ENCODE measurements at regions not wholly inside any gene's neighbourhood (a gene's known extent, or its start where the extent isn't known, plus 50 kb on each side); places are given as distances from the start of the nearest gene placed in this dataset.

DNA sequence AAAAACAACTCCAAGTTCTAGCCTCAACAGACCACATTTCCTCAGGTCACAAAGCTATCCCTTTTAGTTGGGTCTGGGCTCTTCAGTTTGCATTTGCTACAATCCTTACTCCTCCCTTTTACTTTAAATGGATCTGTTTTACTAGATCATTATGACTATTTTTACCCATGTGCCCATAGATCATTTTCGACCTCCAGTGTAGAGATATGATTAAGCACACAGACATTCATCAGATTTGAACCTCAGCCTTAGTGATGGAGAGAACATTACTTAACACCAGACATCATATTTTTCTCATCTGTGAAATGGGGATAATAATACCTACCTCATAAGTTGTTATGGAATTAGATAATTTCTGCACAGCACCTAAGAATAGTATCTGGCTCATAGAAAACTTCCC, 141.9 kb downstream of the NPR3 start:
- no peak overlapping the region for H3K9ac ChIP-seq (ENCODE audit: low read length)

DNA sequence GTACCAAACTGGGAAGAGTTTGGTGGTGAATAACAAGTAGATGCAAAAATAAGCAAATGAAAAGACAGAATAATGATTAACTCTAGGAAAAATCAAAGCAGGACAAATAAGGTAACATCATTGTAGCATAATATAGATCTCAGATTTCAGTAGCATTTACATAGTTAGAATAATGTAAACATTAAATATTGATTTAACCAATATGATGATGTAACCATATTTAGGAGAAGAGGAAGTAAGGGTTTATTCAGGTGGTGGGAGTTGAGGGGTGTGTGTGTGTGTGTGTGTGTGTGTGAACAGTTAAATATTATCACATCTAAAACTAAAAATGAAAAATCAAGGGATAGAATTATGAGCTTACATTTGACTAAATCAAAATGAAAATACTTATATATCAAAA, 143.4 kb downstream of the NPR3 start:
- H3K9ac ChIP-seq (ENCODE audit: low read length) = no peak overlapping the region
- H3K27me3 ChIP-seq (ENCODE audit: low read depth, low read length) = no peaks in the 10 kb centered on the region
- no peak overlapping the region for H3K4me3 ChIP-seq (ENCODE audit: low read length)
- TF ChIP-seq EZH2phosphoT487 (IDR thresholded peaks at IDR 0.05; ENCODE audit: low read depth) = no peak
- TF ChIP-seq, protein P1, sequence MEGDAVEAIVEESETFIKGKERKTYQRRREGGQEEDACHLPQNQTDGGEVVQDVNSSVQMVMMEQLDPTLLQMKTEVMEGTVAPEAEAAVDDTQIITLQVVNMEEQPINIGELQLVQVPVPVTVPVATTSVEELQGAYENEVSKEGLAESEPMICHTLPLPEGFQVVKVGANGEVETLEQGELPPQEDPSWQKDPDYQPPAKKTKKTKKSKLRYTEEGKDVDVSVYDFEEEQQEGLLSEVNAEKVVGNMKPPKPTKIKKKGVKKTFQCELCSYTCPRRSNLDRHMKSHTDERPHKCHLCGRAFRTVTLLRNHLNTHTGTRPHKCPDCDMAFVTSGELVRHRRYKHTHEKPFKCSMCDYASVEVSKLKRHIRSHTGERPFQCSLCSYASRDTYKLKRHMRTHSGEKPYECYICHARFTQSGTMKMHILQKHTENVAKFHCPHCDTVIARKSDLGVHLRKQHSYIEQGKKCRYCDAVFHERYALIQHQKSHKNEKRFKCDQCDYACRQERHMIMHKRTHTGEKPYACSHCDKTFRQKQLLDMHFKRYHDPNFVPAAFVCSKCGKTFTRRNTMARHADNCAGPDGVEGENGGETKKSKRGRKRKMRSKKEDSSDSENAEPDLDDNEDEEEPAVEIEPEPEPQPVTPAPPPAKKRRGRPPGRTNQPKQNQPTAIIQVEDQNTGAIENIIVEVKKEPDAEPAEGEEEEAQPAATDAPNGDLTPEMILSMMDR (IDR thresholded peaks at IDR 0.05; ENCODE audit: low read depth, low read length) = no peak
- H3K4me1 ChIP-seq (ENCODE audit: low read length) = no peaks in the 10 kb centered on the region
- H2AFZ ChIP-seq (ENCODE audit: low read depth, low read length) = no peak overlapping the region
- H3K4me2 ChIP-seq (ENCODE audit: low read length) = no peak overlapping the region
- no peaks in the 10 kb centered on the region for H4K20me1 ChIP-seq (ENCODE audit: insufficient read depth, low read length)
- H3K79me2 ChIP-seq (ENCODE audit: low read length) = no peaks in the 10 kb centered on the region
- H3K36me3 ChIP-seq (replicated peaks; ENCODE audit: low read depth, low read length) = no peaks in the 10 kb centered on the region
- H3K27ac ChIP-seq (ENCODE audit: low read length) = no peak overlapping the region
- no peaks in the 10 kb centered on the region for H3K9me3 ChIP-seq (ENCODE audit: insufficient read depth, low read length)

More for the DNA sequence above, 141.9 kb downstream of the NPR3 start:
- Histone ChIP-seq H3K36me3 (replicated peaks; ENCODE audit: low read depth, low read length) (no peaks in the 10 kb centered on the region), H3K9me3 (ENCODE audit: insufficient read depth, low read length) (no peaks in the 10 kb centered on the region), H3K4me1 (ENCODE audit: low read length) (no peaks in the 10 kb centered on the region), H3K4me2 (ENCODE audit: low read length) (no peak overlapping the region), H4K20me1 (ENCODE audit: insufficient read depth, low read length) (no peaks in the 10 kb centered on the region), H3K27me3 (ENCODE audit: low read depth, low read length) (no peaks in the 10 kb centered on the region), H3K4me3 (ENCODE audit: low read length) (no peak overlapping the region), H3K79me2 (ENCODE audit: low read length) (no peaks in the 10 kb centered on the region), H3K27ac (ENCODE audit: low read length) (no peak overlapping the region), H2AFZ (ENCODE audit: low read depth, low read length) (no peak overlapping the region)
- TF ChIP-seq, protein P1 (IDR thresholded peaks at IDR 0.05; ENCODE audit: low read depth, low read length) = no peak
- TF ChIP-seq EZH2phosphoT487 (IDR thresholded peaks at IDR 0.05; ENCODE audit: low read depth) = no peak

DNA sequence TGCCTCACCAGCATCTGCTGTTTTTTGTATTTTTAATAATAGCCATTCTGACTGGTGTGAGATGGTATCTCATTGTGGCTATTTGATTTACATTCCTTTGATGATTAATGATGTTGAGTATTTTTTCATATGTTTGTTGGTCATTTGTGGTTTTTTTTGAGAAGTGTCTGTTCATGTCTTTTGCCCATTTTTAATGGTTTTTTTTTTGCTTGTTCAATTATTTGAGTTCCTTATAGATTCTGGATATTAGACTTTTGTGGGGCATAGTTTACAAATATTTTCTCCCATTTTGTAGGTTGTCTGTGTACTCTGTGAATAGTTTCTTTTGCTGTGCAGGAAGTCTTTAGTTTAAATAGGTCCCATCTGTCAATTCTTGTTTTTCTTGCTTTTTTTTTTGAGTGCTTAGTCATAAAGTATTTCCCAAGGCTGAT, 148.1 kb downstream of the NPR3 start:
- Histone ChIP-seq H3K27ac (ENCODE audit: low read length) (no peak overlapping the region), H3K79me2 (ENCODE audit: low read length) (no peaks in the 10 kb centered on the region), H3K4me3 (ENCODE audit: low read length) (no peak overlapping the region), H3K9me3 (ENCODE audit: insufficient read depth, low read length) (no peaks in the 10 kb centered on the region), H3K4me1 (ENCODE audit: low read length) (no peaks in the 10 kb centered on the region), H3K36me3 (replicated peaks; ENCODE audit: low read depth, low read length) (no peaks in the 10 kb centered on the region), H3K4me2 (ENCODE audit: low read length) (no peak overlapping the region), H2AFZ (ENCODE audit: low read depth, low read length) (no peak overlapping the region), H3K27me3 (ENCODE audit: low read depth, low read length) (no peaks in the 10 kb centered on the region), H4K20me1 (ENCODE audit: insufficient read depth, low read length) (no peaks in the 10 kb centered on the region), H3K9ac (ENCODE audit: low read length) (no peak overlapping the region)
- TF ChIP-seq, protein P1 (IDR thresholded peaks at IDR 0.05; ENCODE audit: low read depth, low read length) = no peak
- TF ChIP-seq EZH2phosphoT487 (IDR thresholded peaks at IDR 0.05; ENCODE audit: low read depth) = no peak

DNA sequence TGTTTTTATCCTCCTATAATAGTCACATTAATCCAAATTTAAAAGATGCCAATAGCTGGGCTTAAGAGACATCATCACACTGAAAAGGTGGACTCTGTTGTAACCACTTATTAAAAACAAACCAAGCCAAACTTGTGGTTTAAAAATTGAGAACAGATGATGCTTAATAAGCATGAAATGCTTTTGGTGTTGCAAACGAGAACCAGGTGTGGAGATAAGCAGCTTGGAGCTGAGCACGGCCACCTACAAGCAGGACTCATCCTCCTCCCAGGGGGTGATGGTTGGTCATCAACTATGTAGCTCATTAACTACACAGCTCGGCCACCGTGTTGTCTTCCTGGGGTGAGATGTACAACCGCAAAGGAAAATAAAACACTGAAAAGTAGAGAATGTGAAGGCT, 154.4 kb downstream of the NPR3 start:
- H2AFZ ChIP-seq (ENCODE audit: low read depth, low read length) = no peak overlapping the region
- H3K27ac ChIP-seq (ENCODE audit: low read length) = no peak overlapping the region
- H3K27me3 ChIP-seq (ENCODE audit: low read depth, low read length) = no peaks in the 10 kb centered on the region
- H3K9me3 ChIP-seq (ENCODE audit: insufficient read depth, low read length) = no peaks in the 10 kb centered on the region
- H4K20me1 ChIP-seq (ENCODE audit: insufficient read depth, low read length) = no peaks in the 10 kb centered on the region
- H3K79me2 ChIP-seq (ENCODE audit: low read length) = no peaks in the 10 kb centered on the region
- H3K9ac ChIP-seq (ENCODE audit: low read length) = no peak overlapping the region
- H3K4me1 ChIP-seq (ENCODE audit: low read length) = no peaks in the 10 kb centered on the region
- no peak for TF ChIP-seq EZH2phosphoT487 (IDR thresholded peaks at IDR 0.05; ENCODE audit: low read depth)
- TF ChIP-seq, protein P1 (IDR thresholded peaks at IDR 0.05; ENCODE audit: low read depth, low read length) = no peak
- no peak overlapping the region for H3K4me3 ChIP-seq (ENCODE audit: low read length)
- no peak overlapping the region for H3K4me2 ChIP-seq (ENCODE audit: low read length)
- no peaks in the 10 kb centered on the region for H3K36me3 ChIP-seq (replicated peaks; ENCODE audit: low read depth, low read length)
